ENCODE measurements at regions not wholly inside any gene's neighbourhood (a gene's known extent, or its start where the extent isn't known, plus 50 kb on each side); places are given as distances from the start of the nearest gene placed in this dataset.

DNA sequence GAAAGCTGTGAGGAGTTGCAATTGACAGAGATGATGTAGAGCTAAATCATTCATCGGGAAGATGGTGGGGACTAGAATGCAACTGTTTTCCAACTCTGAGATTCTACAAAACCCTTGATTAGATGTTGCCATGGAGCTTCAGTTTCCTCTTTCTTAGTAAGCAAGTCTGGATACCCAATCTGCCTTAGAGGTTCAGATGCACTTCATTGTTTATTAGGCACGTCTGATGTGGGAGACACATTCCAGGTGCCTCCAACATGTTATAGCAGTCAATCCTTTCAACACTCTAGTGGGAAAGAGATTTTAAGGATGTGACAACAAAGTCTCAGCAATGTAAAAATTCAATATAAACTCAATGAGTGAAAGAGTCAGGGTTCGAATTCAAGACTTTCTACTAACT lies 291.3 kb upstream of the PHYHIPL start:
- Histone ChIP-seq H3K4me1 (ENCODE audit: control insufficient read depth in 1 of 2, insufficient read depth in 2 of 2, low read length in 2 of 2) (no peaks in the 10 kb centered on the region), H3K36me3 (ENCODE audit: control insufficient read depth in 1 of 2, insufficient read depth in 2 of 2, low read length in 1 of 2) (no peaks in the 10 kb centered on the region), H3K4me3 (ENCODE audit: low read length in 2 of 2) (no peak overlapping the region), H3K9me3 (ENCODE audit: control insufficient read depth, low read length) (no peaks in the 10 kb centered on the region), H3K27ac (ENCODE audit: low read depth in 1 of 2, low read length in 2 of 2) (no peak overlapping the region), H3K27me3 (ENCODE audit: control insufficient read depth in 1 of 2, insufficient read depth in 2 of 2, low read length in 1 of 2) (no peaks in the 10 kb centered on the region)
- 82 to 85% methylated on average over 3 of the region's 3 CpGs for WGBS, 2 donors
- DNase-seq (no peak), ATAC-seq (ENCODE audit: low FRiP score) (no peak)
- intact Hi-C loops (cut with DNase I), result no loop called here

GRCh38 chr10:58885686-58886345 lies 290.6 kb upstream of the PHYHIPL start:
- Histone ChIP-seq H3K4me3 (ENCODE audit: low read length in 2 of 2) (no peak overlapping the region), H3K9me3 (ENCODE audit: control insufficient read depth, low read length) (no peaks in the 10 kb centered on the region), H3K27ac (ENCODE audit: low read depth in 1 of 2, low read length in 2 of 2) (no peak overlapping the region), H3K4me1 (ENCODE audit: control insufficient read depth in 1 of 2, insufficient read depth in 2 of 2, low read length in 2 of 2) (no peaks in the 10 kb centered on the region), H3K36me3 (ENCODE audit: control insufficient read depth in 1 of 2, insufficient read depth in 2 of 2, low read length in 1 of 2) (no peaks in the 10 kb centered on the region), H3K27me3 (ENCODE audit: control insufficient read depth in 1 of 2, insufficient read depth in 2 of 2, low read length in 1 of 2) (no peaks in the 10 kb centered on the region)
- ATAC-seq (ENCODE audit: low FRiP score) (no peak), DNase-seq (no peak)
- WGBS, 2 donors, result 69 to 78% methylated on average over 3 of the region's 3 CpGs
- intact Hi-C loops (cut with DNase I), result no loop called here

DNA sequence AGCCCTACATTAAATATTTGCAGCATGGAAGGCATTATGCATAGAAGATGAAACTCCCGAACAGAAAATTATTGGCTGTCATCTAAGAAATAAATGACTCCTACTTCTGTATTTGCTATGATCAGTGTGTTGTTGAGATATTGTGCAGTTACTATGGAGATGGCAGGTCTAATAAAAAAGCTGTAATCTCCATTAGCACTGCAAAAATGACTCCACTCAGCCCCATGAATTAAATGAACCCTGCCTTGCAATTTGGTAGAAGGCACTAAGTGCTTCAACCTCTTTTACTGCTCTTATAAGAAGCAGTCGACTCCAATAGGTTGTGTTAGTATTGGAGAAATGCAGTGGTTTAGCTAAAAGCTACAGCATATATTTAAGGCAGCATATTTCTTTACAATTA lies 290.0 kb upstream of the PHYHIPL start:
- no peaks in the 10 kb centered on the region for H3K36me3 ChIP-seq (ENCODE audit: control insufficient read depth in 1 of 2, insufficient read depth in 2 of 2, low read length in 1 of 2)
- DNase-seq (no peak), ATAC-seq (ENCODE audit: low FRiP score) (no peak)
- H3K4me1 ChIP-seq (ENCODE audit: control insufficient read depth in 1 of 2, insufficient read depth in 2 of 2, low read length in 2 of 2), result no peaks in the 10 kb centered on the region
- no peaks in the 10 kb centered on the region for H3K9me3 ChIP-seq (ENCODE audit: control insufficient read depth, low read length)
- H3K27me3 ChIP-seq (ENCODE audit: control insufficient read depth in 1 of 2, insufficient read depth in 2 of 2, low read length in 1 of 2), result no peaks in the 10 kb centered on the region
- H3K27ac ChIP-seq (ENCODE audit: low read depth in 1 of 2, low read length in 2 of 2), result no peak overlapping the region
- no peak overlapping the region for H3K4me3 ChIP-seq (ENCODE audit: low read length in 2 of 2)
- WGBS, 2 donors, result 61 to 68% methylated on average over 2 of the region's 2 CpGs
- intact Hi-C loops (cut with DNase I), result no loop called here

- H3K36me3 ChIP-seq (ENCODE audit: control insufficient read depth in 1 of 2, insufficient read depth in 2 of 2, low read length in 1 of 2), result no peaks in the 10 kb centered on the region
- no peak for ATAC-seq (ENCODE audit: low FRiP score)
- H3K27ac ChIP-seq (ENCODE audit: low read depth in 1 of 2, low read length in 2 of 2), result no peak overlapping the region
- H3K9me3 ChIP-seq (ENCODE audit: control insufficient read depth, low read length), result no peaks in the 10 kb centered on the region
- no peak overlapping the region for H3K4me3 ChIP-seq (ENCODE audit: low read length in 2 of 2)
- DNase-seq, result no peak
- intact Hi-C loops (cut with DNase I), result no loop called here
- 87 to 93% methylated on average over 2 of the region's 2 CpGs for WGBS, 2 donors
- H3K27me3 ChIP-seq (ENCODE audit: control insufficient read depth in 1 of 2, insufficient read depth in 2 of 2, low read length in 1 of 2), result no peaks in the 10 kb centered on the region
- no peaks in the 10 kb centered on the region for H3K4me1 ChIP-seq (ENCODE audit: control insufficient read depth in 1 of 2, insufficient read depth in 2 of 2, low read length in 2 of 2)
These were observed 289.0 kb upstream of the PHYHIPL start for GRCh38 chr10:58887474-58887873.

- no peak for DNase-seq
- ATAC-seq (ENCODE audit: low FRiP score), result no peak
- intact Hi-C loops (cut with DNase I), result no loop called here
- no peaks in the 10 kb centered on the region for H3K9me3 ChIP-seq (ENCODE audit: control insufficient read depth, low read length)
- H3K4me1 ChIP-seq (ENCODE audit: control insufficient read depth in 1 of 2, insufficient read depth in 2 of 2, low read length in 2 of 2), result no peaks in the 10 kb centered on the region
- H3K27ac ChIP-seq (ENCODE audit: low read depth in 1 of 2, low read length in 2 of 2), result no peak overlapping the region
- H3K4me3 ChIP-seq (ENCODE audit: low read length in 2 of 2), result no peak overlapping the region
- H3K27me3 ChIP-seq (ENCODE audit: control insufficient read depth in 1 of 2, insufficient read depth in 2 of 2, low read length in 1 of 2), result no peaks in the 10 kb centered on the region
- no peaks in the 10 kb centered on the region for H3K36me3 ChIP-seq (ENCODE audit: control insufficient read depth in 1 of 2, insufficient read depth in 2 of 2, low read length in 1 of 2)
- WGBS, 2 donors, result 79 to 84% methylated on average over 3 of the region's 3 CpGs
These were observed 287.5 kb upstream of the PHYHIPL start for GRCh38 chr10:58888957-58889356.

- no peak overlapping the region for H3K4me3 ChIP-seq (ENCODE audit: low read length in 2 of 2)
- intact Hi-C loops (cut with DNase I), result no loop called here
- H3K9me3 ChIP-seq (ENCODE audit: control insufficient read depth, low read length), result no peaks in the 10 kb centered on the region
- no peak for ATAC-seq (ENCODE audit: low FRiP score)
- H3K4me1 ChIP-seq (ENCODE audit: control insufficient read depth in 1 of 2, insufficient read depth in 2 of 2, low read length in 2 of 2), result no peaks in the 10 kb centered on the region
- no peaks in the 10 kb centered on the region for H3K27me3 ChIP-seq (ENCODE audit: control insufficient read depth in 1 of 2, insufficient read depth in 2 of 2, low read length in 1 of 2)
- DNase-seq, result no peak
- no peaks in the 10 kb centered on the region for H3K36me3 ChIP-seq (ENCODE audit: control insufficient read depth in 1 of 2, insufficient read depth in 2 of 2, low read length in 1 of 2)
- 41 to 56% methylated on average over 3 of the region's 3 CpGs for WGBS, 2 donors
- no peak overlapping the region for H3K27ac ChIP-seq (ENCODE audit: low read depth in 1 of 2, low read length in 2 of 2)
These were observed 284.4 kb upstream of the PHYHIPL start for GRCh38 chr10:58892031-58892531.

GRCh38 chr10:58894929-58895328 lies 281.5 kb upstream of the PHYHIPL start:
- intact Hi-C loops (cut with DNase I), result no loop called here
- no peaks in the 10 kb centered on the region for H3K27me3 ChIP-seq (ENCODE audit: control insufficient read depth in 1 of 2, insufficient read depth in 2 of 2, low read length in 1 of 2)
- H3K36me3 ChIP-seq (ENCODE audit: control insufficient read depth in 1 of 2, insufficient read depth in 2 of 2, low read length in 1 of 2), result no peaks in the 10 kb centered on the region
- WGBS, 2 donors, result 63 to 70% methylated on average over 2 of the region's 2 CpGs
- no peaks in the 10 kb centered on the region for H3K4me1 ChIP-seq (ENCODE audit: control insufficient read depth in 1 of 2, insufficient read depth in 2 of 2, low read length in 2 of 2)
- H3K4me3 ChIP-seq (ENCODE audit: low read length in 2 of 2), result no peak overlapping the region
- DNase-seq (no peak), ATAC-seq (ENCODE audit: low FRiP score) (peak; percentile 40)
- H3K27ac ChIP-seq (ENCODE audit: low read depth in 1 of 2, low read length in 2 of 2), result no peak overlapping the region
- no peaks in the 10 kb centered on the region for H3K9me3 ChIP-seq (ENCODE audit: control insufficient read depth, low read length)

- Histone ChIP-seq H3K4me1 (ENCODE audit: control insufficient read depth in 1 of 2, insufficient read depth in 2 of 2, low read length in 2 of 2) (no peaks in the 10 kb centered on the region), H3K36me3 (ENCODE audit: control insufficient read depth in 1 of 2, insufficient read depth in 2 of 2, low read length in 1 of 2) (no peaks in the 10 kb centered on the region), H3K27ac (ENCODE audit: low read depth in 1 of 2, low read length in 2 of 2) (no peak overlapping the region), H3K27me3 (ENCODE audit: control insufficient read depth in 1 of 2, insufficient read depth in 2 of 2, low read length in 1 of 2) (no peaks in the 10 kb centered on the region), H3K4me3 (ENCODE audit: low read length in 2 of 2) (no peak overlapping the region), H3K9me3 (ENCODE audit: control insufficient read depth, low read length) (no peaks in the 10 kb centered on the region)
- 90 to 96% methylated on average over 1 of the region's 1 CpG for WGBS, 2 donors
- intact Hi-C loops (cut with DNase I), result no loop called here
- DNase-seq, result no peak
- no peak for ATAC-seq (ENCODE audit: low FRiP score)
These were observed 280.2 kb upstream of the PHYHIPL start for GRCh38 chr10:58896229-58896628.

DNA sequence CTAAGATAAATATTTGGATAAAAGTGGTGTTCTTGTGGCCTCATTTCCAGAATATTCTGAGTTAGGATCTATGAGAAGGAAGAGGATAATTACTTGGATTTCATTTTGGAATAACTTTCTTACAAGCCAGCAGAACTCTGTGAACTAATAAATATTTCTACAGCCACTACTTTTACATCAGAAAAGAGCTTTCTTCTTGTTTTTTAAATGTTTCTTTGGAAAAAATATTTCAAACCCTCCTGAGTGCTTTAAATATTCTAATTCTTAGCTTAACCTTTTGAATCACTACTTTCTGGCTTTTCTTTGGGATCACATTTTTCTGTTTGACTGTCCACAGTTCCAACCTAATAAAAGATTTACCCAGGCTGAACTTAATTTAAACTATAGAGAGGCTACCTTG lies 279.2 kb upstream of the PHYHIPL start:
- H3K36me3 ChIP-seq (ENCODE audit: control insufficient read depth in 1 of 2, insufficient read depth in 2 of 2, low read length in 1 of 2), result no peaks in the 10 kb centered on the region
- no peaks in the 10 kb centered on the region for H3K9me3 ChIP-seq (ENCODE audit: control insufficient read depth, low read length)
- H3K4me3 ChIP-seq (ENCODE audit: low read length in 2 of 2), result no peak overlapping the region
- no peaks in the 10 kb centered on the region for H3K27me3 ChIP-seq (ENCODE audit: control insufficient read depth in 1 of 2, insufficient read depth in 2 of 2, low read length in 1 of 2)
- no peak for DNase-seq
- ATAC-seq (ENCODE audit: low FRiP score), result peak; percentile 44
- intact Hi-C loops (cut with DNase I), result no loop called here
- no peak overlapping the region for H3K27ac ChIP-seq (ENCODE audit: low read depth in 1 of 2, low read length in 2 of 2)
- H3K4me1 ChIP-seq (ENCODE audit: control insufficient read depth in 1 of 2, insufficient read depth in 2 of 2, low read length in 2 of 2), result no peaks in the 10 kb centered on the region

All from aorta (tissue), 5 donors.